ENCODE measurements at regions not wholly inside any gene's neighbourhood (a gene's known extent, or its start where the extent isn't known, plus 50 kb on each side); places are given as distances from the start of the nearest gene placed in this dataset.

GRCh38 chr5:119789406-119790117, 160.2 kb downstream of the FAM170A start:
- no peak for DNase-seq (ENCODE audit: low spot score)

GRCh38 chr5:119792161-119792799, 162.9 kb downstream of the FAM170A start:
- no peak for DNase-seq (ENCODE audit: low spot score)

GRCh38 chr5:119795768-119796167, 166.4 kb downstream of the FAM170A start:
- no peak for DNase-seq (ENCODE audit: low spot score)

- no peak for DNase-seq (ENCODE audit: low spot score)
Observed at GRCh38 chr5:119801570-119801969, 172.2 kb downstream of the FAM170A start.

GRCh38 chr5:119808024-119808423, 178.7 kb downstream of the FAM170A start:
- no peak for DNase-seq (ENCODE audit: low spot score)

- no peak for DNase-seq (ENCODE audit: low spot score)
Observed at GRCh38 chr5:119808474-119808873, 179.1 kb downstream of the FAM170A start.

GRCh38 chr5:119810217-119810616, 180.9 kb downstream of the FAM170A start:
- no peak for DNase-seq (ENCODE audit: low spot score)

- DNase-seq (ENCODE audit: low spot score), result no peak
Observed at GRCh38 chr5:119811458-119811857, 182.1 kb downstream of the FAM170A start.

- no peak for DNase-seq (ENCODE audit: low spot score)
Observed at GRCh38 chr5:119814655-119815054, 185.3 kb downstream of the FAM170A start.

- DNase-seq (ENCODE audit: low spot score), result no peak
Observed at GRCh38 chr5:119816055-119816454, 186.7 kb downstream of the FAM170A start.

- DNase-seq (ENCODE audit: low spot score), result no peak
Observed at GRCh38 chr5:119820016-119820415, 190.7 kb downstream of the FAM170A start.

GRCh38 chr5:119820608-119821007, 191.2 kb downstream of the FAM170A start:
- no peak for DNase-seq (ENCODE audit: low spot score)

- no peak for DNase-seq (ENCODE audit: low spot score)
Observed at GRCh38 chr5:119828541-119828940, 199.2 kb downstream of the FAM170A start.

- no peak for DNase-seq (ENCODE audit: low spot score)
Observed at GRCh38 chr5:119829341-119829740, 200.0 kb downstream of the FAM170A start.

- no peak for DNase-seq (ENCODE audit: low spot score)
Observed at GRCh38 chr5:119833176-119833575, 203.8 kb downstream of the FAM170A start.

GRCh38 chr5:119840175-119840574, 210.8 kb downstream of the FAM170A start:
- no peak for DNase-seq (ENCODE audit: low spot score)

- no peak for DNase-seq (ENCODE audit: low spot score)
Observed at GRCh38 chr5:119852140-119852539, 222.8 kb downstream of the FAM170A start.

GRCh38 chr5:119860463-119860862, 231.1 kb downstream of the FAM170A start:
- no peak for DNase-seq (ENCODE audit: low spot score)

GRCh38 chr5:119862619-119863018, 233.3 kb downstream of the FAM170A start:
- DNase-seq (ENCODE audit: low spot score), result no peak

GRCh38 chr5:119864286-119864685, 234.9 kb downstream of the FAM170A start:
- no peak for DNase-seq (ENCODE audit: low spot score)

GRCh38 chr5:119873611-119874010, 244.3 kb downstream of the FAM170A start:
- no peak for DNase-seq (ENCODE audit: low spot score)

GRCh38 chr5:119876522-119876921, 247.2 kb downstream of the FAM170A start:
- no peak for DNase-seq (ENCODE audit: low spot score)

- DNase-seq (ENCODE audit: low spot score), result no peak
Observed at GRCh38 chr5:119878712-119879111, 249.4 kb downstream of the FAM170A start.

- DNase-seq (ENCODE audit: low spot score), result no peak
Observed at GRCh38 chr5:119879446-119879845, 250.1 kb downstream of the FAM170A start.

Data from globus pallidus (tissue), 1 donor.